ENCODE measurements at regions not wholly inside any gene's neighbourhood (a gene's known extent, or its start where the extent isn't known, plus 50 kb on each side); places are given as distances from the start of the nearest gene placed in this dataset.

GRCh38 chr10:3679950-3680629, 104.9 kb downstream of the KLF6 start:
- POLR2A ChIA-PET (ENCODE audit: unreplicated experiment), result no interaction called here
- peaks cover 1% of the 10 kb centered on the region; the same call in 1 of the 2 replicates for H3K4me1 ChIP-seq (ENCODE audit: control insufficient read depth, insufficient read depth, low read length)
- in situ Hi-C loops (cut with MboI; ENCODE audit: low sequenced_read_pairs), result no loop called here
- peak overlapping the region; percentile 12 for H2AFZ ChIP-seq (replicated peaks; ENCODE audit: low read length, poor library complexity)
- H3K27ac ChIP-seq (ENCODE audit: insufficient read depth, low read length), result no peak overlapping the region
- no peak overlapping the region for H3K4ac ChIP-seq (ENCODE audit: low read depth, low read length)
- CTCF ChIA-PET, result no interaction called here
- H3K27me3 ChIP-seq (ENCODE audit: control insufficient read depth, insufficient read depth, low read length), result no peaks in the 10 kb centered on the region
- H3K14ac ChIP-seq (replicated peaks; ENCODE audit: low read depth, low read length), result no peak overlapping the region
- H3K79me1 ChIP-seq (ENCODE audit: low read depth in 1 of 2, low read length in 2 of 2), result no peaks in the 10 kb centered on the region
- DNase-seq (no peak), ATAC-seq (ENCODE audit: low read depth) (no peak)
- intact Hi-C loops (cut with micrococcal nuclease), result loop anchor here (5.0 kb wide), 1 partner anchor 82 kb away; no protein-coding TSS in a partner anchor
- no TSS peak for BruUV-seq (replicated peaks)
- no peak overlapping the region for H2BK5ac ChIP-seq (ENCODE audit: low read depth, low read length, poor library complexity, severe bottlenecking)
- H3K56ac ChIP-seq (ENCODE audit: extremely low read depth, insufficient read depth, low read length), result no peak overlapping the region
- no peak overlapping the region for H3K18ac ChIP-seq (ENCODE audit: low read depth, low read length)
- H3K23ac ChIP-seq (ENCODE audit: low read depth, low read length), result no peak overlapping the region
- no peak overlapping the region for H2BK120ac ChIP-seq (ENCODE audit: low read depth, low read length)
- no peak overlapping the region for H2BK15ac ChIP-seq (ENCODE audit: low read depth, low read length)
- no peaks in the 10 kb centered on the region for H4K20me1 ChIP-seq (ENCODE audit: insufficient read depth, low read length)
- no peak overlapping the region for H4K91ac ChIP-seq (ENCODE audit: insufficient read depth, low read depth, low read length)
- H3K9me1 ChIP-seq (ENCODE audit: insufficient read depth, low read length), result peaks cover 13% of the 10 kb centered on the region
- no peak overlapping the region for H4K8ac ChIP-seq (ENCODE audit: low read depth in 2 of 2, low read length in 2 of 2)
- H2AK9ac ChIP-seq (replicated peaks; ENCODE audit: low read depth, low read length, poor library complexity), result no peak overlapping the region
- no peak overlapping the region for H4K5ac ChIP-seq (ENCODE audit: low read depth, low read length)
- no peak overlapping the region for H3K9ac ChIP-seq (ENCODE audit: low read depth, low read length)
- no peak overlapping the region for H3K4me3 ChIP-seq (ENCODE audit: insufficient read depth, low read depth, low read length)
- H2BK20ac ChIP-seq (ENCODE audit: low read depth, low read length), result no peak overlapping the region
- 46% methylated on average over 5 of the region's 8 CpGs; no CpG with 5 or more reads in 1 of the 2 experiments for WGBS, 2 experiments (ENCODE audit: extremely low coverage in 2 of 2, insufficient read length in 1 of 2)
- H3K9me3 ChIP-seq (ENCODE audit: control insufficient read depth, insufficient read depth, low read length), result no peaks in the 10 kb centered on the region
- H3K36me3 ChIP-seq (ENCODE audit: control insufficient read depth, insufficient read depth, low read length), result no peaks in the 10 kb centered on the region
- TF ChIP-seq MXI1 (IDR thresholded peaks at IDR 0.05; ENCODE audit: borderline replicate concordance, low read depth, low read length) (no peak), CHD1 (IDR thresholded peaks at IDR 0.05; ENCODE audit: low read depth, low read length) (no peak), FOS (IDR thresholded peaks at IDR 0.05; ENCODE audit: low read depth, low read length) (no peak), MAZ (IDR thresholded peaks at IDR 0.05; ENCODE audit: borderline replicate concordance, low read depth, low read length) (no peak), CEBPB (IDR thresholded peaks at IDR 0.05; ENCODE audit: low read depth, low read length) (no peak), BHLHE40 (IDR thresholded peaks at IDR 0.05; ENCODE audit: low read depth, low read length) (no peak), RCOR1 (IDR thresholded peaks at IDR 0.05; ENCODE audit: insufficient replicate concordance, low read length) (no peak), NFE2L2 (IDR thresholded peaks at IDR 0.05; ENCODE audit: low read depth, low read length) (no peak), RAD21 (IDR thresholded peaks at IDR 0.05; ENCODE audit: low read length) (no peak), MAFK (IDR thresholded peaks at IDR 0.05; ENCODE audit: low read depth, low read length) (no peak), POLR2A (IDR thresholded peaks at IDR 0.05; ENCODE audit: low read depth, low read length) (no peak), RFX5 (IDR thresholded peaks at IDR 0.05; ENCODE audit: low read depth, low read length) (no peak), SMC3 (IDR thresholded peaks at IDR 0.05; ENCODE audit: low read depth, low read length) (no peak)
- TF ChIP-seq, protein P1, sequence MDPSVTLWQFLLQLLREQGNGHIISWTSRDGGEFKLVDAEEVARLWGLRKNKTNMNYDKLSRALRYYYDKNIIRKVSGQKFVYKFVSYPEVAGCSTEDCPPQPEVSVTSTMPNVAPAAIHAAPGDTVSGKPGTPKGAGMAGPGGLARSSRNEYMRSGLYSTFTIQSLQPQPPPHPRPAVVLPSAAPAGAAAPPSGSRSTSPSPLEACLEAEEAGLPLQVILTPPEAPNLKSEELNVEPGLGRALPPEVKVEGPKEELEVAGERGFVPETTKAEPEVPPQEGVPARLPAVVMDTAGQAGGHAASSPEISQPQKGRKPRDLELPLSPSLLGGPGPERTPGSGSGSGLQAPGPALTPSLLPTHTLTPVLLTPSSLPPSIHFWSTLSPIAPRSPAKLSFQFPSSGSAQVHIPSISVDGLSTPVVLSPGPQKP (IDR thresholded peaks at IDR 0.05; ENCODE audit: borderline replicate concordance, low read depth, low read length), result no peak
- TF ChIP-seq, protein P2, sequence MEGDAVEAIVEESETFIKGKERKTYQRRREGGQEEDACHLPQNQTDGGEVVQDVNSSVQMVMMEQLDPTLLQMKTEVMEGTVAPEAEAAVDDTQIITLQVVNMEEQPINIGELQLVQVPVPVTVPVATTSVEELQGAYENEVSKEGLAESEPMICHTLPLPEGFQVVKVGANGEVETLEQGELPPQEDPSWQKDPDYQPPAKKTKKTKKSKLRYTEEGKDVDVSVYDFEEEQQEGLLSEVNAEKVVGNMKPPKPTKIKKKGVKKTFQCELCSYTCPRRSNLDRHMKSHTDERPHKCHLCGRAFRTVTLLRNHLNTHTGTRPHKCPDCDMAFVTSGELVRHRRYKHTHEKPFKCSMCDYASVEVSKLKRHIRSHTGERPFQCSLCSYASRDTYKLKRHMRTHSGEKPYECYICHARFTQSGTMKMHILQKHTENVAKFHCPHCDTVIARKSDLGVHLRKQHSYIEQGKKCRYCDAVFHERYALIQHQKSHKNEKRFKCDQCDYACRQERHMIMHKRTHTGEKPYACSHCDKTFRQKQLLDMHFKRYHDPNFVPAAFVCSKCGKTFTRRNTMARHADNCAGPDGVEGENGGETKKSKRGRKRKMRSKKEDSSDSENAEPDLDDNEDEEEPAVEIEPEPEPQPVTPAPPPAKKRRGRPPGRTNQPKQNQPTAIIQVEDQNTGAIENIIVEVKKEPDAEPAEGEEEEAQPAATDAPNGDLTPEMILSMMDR (conservative IDR thresholded peaks at IDR 0.05; ENCODE audit: low read depth, low read length), result no peak
- TF ChIP-seq, protein P3, sequence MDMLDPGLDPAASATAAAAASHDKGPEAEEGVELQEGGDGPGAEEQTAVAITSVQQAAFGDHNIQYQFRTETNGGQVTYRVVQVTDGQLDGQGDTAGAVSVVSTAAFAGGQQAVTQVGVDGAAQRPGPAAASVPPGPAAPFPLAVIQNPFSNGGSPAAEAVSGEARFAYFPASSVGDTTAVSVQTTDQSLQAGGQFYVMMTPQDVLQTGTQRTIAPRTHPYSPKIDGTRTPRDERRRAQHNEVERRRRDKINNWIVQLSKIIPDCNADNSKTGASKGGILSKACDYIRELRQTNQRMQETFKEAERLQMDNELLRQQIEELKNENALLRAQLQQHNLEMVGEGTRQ (IDR thresholded peaks at IDR 0.05; ENCODE audit: low read depth, low read length), result no peak
- H2AK5ac ChIP-seq (ENCODE audit: low read depth, low read length), result no peak overlapping the region; the same call in 1 of the 2 replicates
- no peak overlapping the region for H3K4me2 ChIP-seq (ENCODE audit: low read depth, low read length)
- dilution Hi-C loops (cut with HindIII; ENCODE audit: low sequenced_read_pairs, unreplicated experiment), result no loop called here
